MCF 10A (cell line): ENCODE measurements at regions not wholly inside any gene's neighbourhood (a gene's known extent, or its start where the extent isn't known, plus 50 kb on each side); places are given as distances from the start of the nearest gene placed in this dataset.

Experiments
- BruUV-seq: library from RNA; stranded (reverse); fragments of 400-500 nt; replicated peaks from 2 replicates; lab custom pipeline; 2021; lab: Mats Ljungman, UMichigan
- CTCF ChIA-PET: fragments of 300-600 bp; sonication (Branson Sonifier 250); formaldehyde crosslinking; extraction: SDS; loops from one replicate; lab custom pipeline; 2021; ENCODE audit warnings: antibody characterized with exemption, inconsistent platforms; lab: Yijun Ruan, JAX
- POLR2A ChIA-PET: fragments of 300-600, 350-650 bp; sonication (Branson Sonifier 250); formaldehyde crosslinking; extraction: SDS; loops from one replicate; lab custom pipeline; 2020; ENCODE audit warnings: antibody characterized with exemption, inconsistent platforms; lab: Yijun Ruan, JAX
- DNase-seq: peaks from one replicate; pipeline ENCODE4 v3.0.0-alpha.2; 2018; ENCODE audit not compliant: unreplicated experiment
- H3K27ac Mint-ChIP-seq: one replicate; pipeline ENCODE4 v1.8.0; 2022; ENCODE audit warnings: mild to moderate bottlenecking, low read depth, mixed read lengths; ENCODE audit not compliant: unreplicated experiment
- H3K27me3 Mint-ChIP-seq: one replicate; pipeline ENCODE4 v1.8.0; 2022; ENCODE audit warnings: mixed read lengths; ENCODE audit not compliant: insufficient read depth, unreplicated experiment
- H3K36me3 Mint-ChIP-seq: one replicate; pipeline ENCODE4 v1.8.0; 2022; ENCODE audit warnings: mild to moderate bottlenecking, moderate library complexity, mixed read lengths; ENCODE audit not compliant: insufficient read depth, unreplicated experiment
- H3K4me1 Mint-ChIP-seq: one replicate; pipeline ENCODE4 v1.8.0; 2022; ENCODE audit warnings: mixed read lengths; ENCODE audit not compliant: insufficient read depth, unreplicated experiment
- H3K4me3 Mint-ChIP-seq: one replicate; pipeline ENCODE4 v1.8.0; 2022; ENCODE audit warnings: mild to moderate bottlenecking, moderate library complexity, mixed read lengths; ENCODE audit not compliant: unreplicated experiment
- H3K9me3 Mint-ChIP-seq: one replicate; pipeline ENCODE4 v1.8.0; 2022; ENCODE audit warnings: mixed read lengths; ENCODE audit not compliant: unreplicated experiment
- CTCF ChIP-seq: fragments of 200-600 bp; IDR thresholded peaks from one replicate; pipeline ENCODE4 v1.8.0; 2022; ENCODE audit warnings: antibody characterized with exemption, mild to moderate bottlenecking; ENCODE audit not compliant: unreplicated experiment
- intact Hi-C: fragments of 100-400 bp; cut with micrococcal nuclease; formaldehyde crosslinking; loops from 2 replicates; pipeline ENCODE4 v1.14.1; 2022

GRCh38 chr11:47915783-47916182 lies 64.6 kb upstream of the PTPRJ start:
- Mint-ChIP-seq H3K9me3 (no peaks in the 10 kb centered on the region), H3K36me3 (no peaks in the 10 kb centered on the region), H3K27me3 (no peaks in the 10 kb centered on the region), H3K4me3 (no peak overlapping the region), H3K4me1 (peaks cover 7% of the 10 kb centered on the region), H3K27ac (no peak overlapping the region)
- POLR2A ChIA-PET: no interaction called here
- intact Hi-C loops: no loop called here
- no TSS peak for BruUV-seq
- TF ChIP-seq CTCF: no peak
- CTCF ChIA-PET: interaction anchor here (0.5 to 1.6 kb wide), 3 partner anchors 19 to 285 kb away, joined by 3 to 4 read pairs (median 4); no protein-coding TSS in a partner anchor
- DNase-seq: no peak

DNA sequence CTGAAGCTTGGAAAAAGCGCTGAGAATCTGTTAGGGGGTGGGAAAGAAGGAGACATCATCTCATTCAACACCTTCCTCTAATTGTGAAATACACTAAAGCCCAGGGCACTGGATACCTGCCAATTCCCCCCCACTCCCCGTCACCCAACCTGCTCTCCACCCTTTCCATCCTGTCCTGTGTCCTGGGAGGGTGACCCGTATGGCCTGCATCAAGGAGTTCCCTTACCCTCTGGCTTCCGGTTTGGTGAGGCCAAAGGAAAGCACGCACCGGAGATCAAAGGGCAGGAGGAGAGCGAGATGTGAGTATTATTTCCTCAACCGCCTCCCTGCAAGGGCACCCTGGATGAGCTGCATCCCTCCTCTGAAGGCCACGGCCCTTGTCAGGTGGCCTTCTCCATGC lies 65.0 kb upstream of the PTPRJ start:
- Mint-ChIP-seq H3K27ac (no peak overlapping the region), H3K4me1 (peaks cover 7% of the 10 kb centered on the region), H3K27me3 (no peaks in the 10 kb centered on the region), H3K36me3 (no peaks in the 10 kb centered on the region), H3K4me3 (no peak overlapping the region), H3K9me3 (no peaks in the 10 kb centered on the region)
- no peak for TF ChIP-seq CTCF
- ChIA-PET POLR2A (no interaction called here), CTCF (interaction anchor here (0.9 to 1.6 kb wide), 2 partner anchors 20 to 195 kb away, joined by 4 read pairs; no protein-coding TSS in a partner anchor)
- no peak for DNase-seq
- no TSS peak for BruUV-seq
- intact Hi-C loops: no loop called here

- Mint-ChIP-seq H3K36me3 (no peaks in the 10 kb centered on the region), H3K27ac (no peak overlapping the region), H3K27me3 (no peaks in the 10 kb centered on the region), H3K4me1 (peaks cover 7% of the 10 kb centered on the region), H3K9me3 (no peaks in the 10 kb centered on the region), H3K4me3 (no peak overlapping the region)
- intact Hi-C loops: no loop called here
- no TSS peak for BruUV-seq
- ChIA-PET POLR2A (no interaction called here), CTCF (no interaction called here)
- DNase-seq: no peak
- no peak for TF ChIP-seq CTCF
Observed at GRCh38 chr11:47914743-47915142, 65.6 kb upstream of the PTPRJ start.

- H3K4me1 Mint-ChIP-seq: no peaks in the 10 kb centered on the region
- CTCF ChIA-PET: interaction anchor here (0.6 to 2.3 kb wide), 2 partner anchors 21 to 195 kb away, joined by 3 to 11 read pairs; no protein-coding TSS in a partner anchor
- H3K27ac Mint-ChIP-seq: no peak overlapping the region
- H3K27me3 Mint-ChIP-seq: no peaks in the 10 kb centered on the region
- H3K9me3 Mint-ChIP-seq: no peaks in the 10 kb centered on the region
- intact Hi-C loops: no loop called here
- no peak for DNase-seq
- no TSS peak for BruUV-seq
- POLR2A ChIA-PET: no interaction called here
- TF ChIP-seq CTCF: no peak
- no peak overlapping the region for H3K4me3 Mint-ChIP-seq
- H3K36me3 Mint-ChIP-seq: no peaks in the 10 kb centered on the region
Observed at GRCh38 chr11:47913529-47914244, 65.5 kb upstream of the NUP160 start.
